ENCODE measurements at regions not wholly inside any gene's neighbourhood (a gene's known extent, or its start where the extent isn't known, plus 50 kb on each side); places are given as distances from the start of the nearest gene placed in this dataset.

- TF ChIP-seq CTCF (IDR thresholded peaks at IDR 0.05) (no peak), POLR2A (IDR thresholded peaks at IDR 0.05) (no peak), POLR2AphosphoS5 (IDR thresholded peaks at IDR 0.05) (no peak)
Observed at GRCh38 chr16:76204249-76204648, 73.0 kb upstream of the CNTNAP4 start.

All from sigmoid colon (tissue), 4 donors.